HG02678 (cell line): ENCODE measurements at regions not wholly inside any gene's neighbourhood (a gene's known extent, or its start where the extent isn't known, plus 50 kb on each side); places are given as distances from the start of the nearest gene placed in this dataset.
A peak's percentile ranks its signal among the peaks of the same experiment; 100 is the strongest.

ENCODE experiments used
- ATAC-seq: cut with Tn5 transposase; IDR thresholded peaks from one replicate; pipeline ENCODE4 v1.9.1; 2021; ENCODE audit warnings: mild to moderate bottlenecking, moderate library complexity; ENCODE audit not compliant: unreplicated experiment

GRCh38 chr10:6781133-6781770 lies 201.2 kb upstream of the PRKCQ start:
- ATAC-seq = peak; percentile 56

GRCh38 chr10:6780008-6780677 lies 200.1 kb upstream of the PRKCQ start:
- ATAC-seq = peak; percentile 62

- ATAC-seq = no peak
Observed at GRCh38 chr10:6778992-6779701, 199.1 kb upstream of the PRKCQ start.

GRCh38 chr10:6776170-6776569 lies 196.1 kb upstream of the PRKCQ start:
- ATAC-seq = no peak

GRCh38 chr10:6774406-6774805 lies 194.3 kb upstream of the PRKCQ start:
- no peak for ATAC-seq

- no peak for ATAC-seq
Observed at GRCh38 chr10:6771331-6771730, 191.3 kb upstream of the PRKCQ start.

- no peak for ATAC-seq
Observed at GRCh38 chr10:6770846-6771245, 190.8 kb upstream of the PRKCQ start.

GRCh38 chr10:6769704-6770417 lies 189.8 kb upstream of the PRKCQ start:
- ATAC-seq = no peak

GRCh38 chr10:6766131-6766801 lies 186.2 kb upstream of the PRKCQ start:
- no peak for ATAC-seq

GRCh38 chr10:6763423-6763822 lies 183.3 kb upstream of the PRKCQ start:
- no peak for ATAC-seq

- ATAC-seq = no peak
Observed at GRCh38 chr10:6763001-6763400, 182.9 kb upstream of the PRKCQ start.

GRCh38 chr10:6759961-6760360 lies 179.9 kb upstream of the PRKCQ start:
- no peak for ATAC-seq

- ATAC-seq = no peak
Observed at GRCh38 chr10:6757158-6757557, 177.1 kb upstream of the PRKCQ start.

- ATAC-seq = no peak
Observed at GRCh38 chr10:6756716-6757115, 176.6 kb upstream of the PRKCQ start.

- no peak for ATAC-seq
Observed at GRCh38 chr10:6755781-6756460, 175.8 kb upstream of the PRKCQ start.

- ATAC-seq = no peak
Observed at GRCh38 chr10:6753644-6754043, 173.6 kb upstream of the PRKCQ start.

- no peak for ATAC-seq
Observed at GRCh38 chr10:6751363-6751762, 171.3 kb upstream of the PRKCQ start.

- no peak for ATAC-seq
Observed at GRCh38 chr10:6748981-6749635, 169.0 kb upstream of the PRKCQ start.

- no peak for ATAC-seq
Observed at GRCh38 chr10:6748029-6748428, 168.0 kb upstream of the PRKCQ start.

- ATAC-seq = no peak
Observed at GRCh38 chr10:6746782-6747181, 166.7 kb upstream of the PRKCQ start.
